GM12878 (cell line): ENCODE measurements at regions not wholly inside any gene's neighbourhood (a gene's known extent, or its start where the extent isn't known, plus 50 kb on each side); places are given as distances from the start of the nearest gene placed in this dataset.

ENCODE experiments used
- CTCF ChIP-seq, 3 experiments: IDR thresholded peaks in 2 of 3; conservative IDR thresholded peaks in 1 of 3; 2 replicates each; pipeline ENCODE4 v1.5.1; 2011; ENCODE audit warnings: low read depth in 3 of 3, low read length in 3 of 3, mild to moderate bottlenecking in 3 of 3, control low read depth in 2 of 3, moderate library complexity in 2 of 3, inconsistent platforms in 1 of 3, mixed read lengths in 1 of 3; ENCODE audit not compliant: control insufficient read depth in 2 of 3, insufficient read depth in 1 of 3; ENCODE audit errors: extremely low read depth in 1 of 3
- MXI1 ChIP-seq: fragments of 150-350 bp; IDR thresholded peaks from 2 replicates; pipeline ENCODE4 v1.6.1; 2011; ENCODE audit warnings: low read depth, mild to moderate bottlenecking, inconsistent platforms, low read length, improper control_type of control experiment
- RELA ChIP-seq: fragments of 450-650 bp; IDR thresholded peaks from 2 replicates; pipeline ENCODE4 v1.8.0; 2014; ENCODE audit warnings: borderline replicate concordance; ENCODE audit not compliant: partially characterized antibody

DNA sequence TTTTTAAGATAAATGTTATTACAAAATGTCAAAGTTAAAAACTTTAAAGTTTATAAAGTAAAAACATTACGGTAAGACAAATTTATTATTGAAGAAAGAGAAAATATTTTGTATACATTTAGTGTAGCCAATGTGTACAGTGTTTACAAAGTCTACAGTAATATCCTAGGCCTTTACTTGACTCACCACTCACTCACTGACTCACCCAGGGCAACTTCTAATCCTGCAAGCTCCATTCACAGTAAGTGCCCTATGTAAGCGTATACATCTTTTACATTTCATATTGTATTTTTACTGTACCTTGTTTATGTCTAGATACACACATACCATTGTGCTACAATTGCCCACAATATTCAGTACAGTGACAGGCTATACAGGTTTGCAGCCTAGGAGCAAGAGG is 448.2 kb downstream of the KCTD12 start:
- TF ChIP-seq MXI1 = no peak
- TF ChIP-seq CTCF (IDR thresholded peaks at IDR 0.05 in 2 of 3, conservative IDR thresholded peaks at IDR 0.05 in 1 of 3; ENCODE audit: control insufficient read depth in 2 of 3, extremely low read depth in 1 of 3, insufficient read depth in 1 of 3, low read depth in 3 of 3, low read length in 3 of 3) = no peak
- TF ChIP-seq RELA = no peak
